IMR-90 (cell line): ENCODE measurements at regions not wholly inside any gene's neighbourhood (a gene's known extent, or its start where the extent isn't known, plus 50 kb on each side); places are given as distances from the start of the nearest gene placed in this dataset.

Experiments
- ATAC-seq: fragments of 200-7000 bp; cut with Tn5 transposase; 2 replicates; pipeline ENCODE4 v1.9.1; 2020; ENCODE audit warnings: low read depth, mild to moderate bottlenecking, moderate library complexity
- BruUV-seq: library from RNA; stranded (reverse); fragments of 400-500 nt; replicated peaks from 2 replicates; lab custom pipeline; 2021; lab: Mats Ljungman, UMichigan
- CTCF ChIA-PET: fragments of 300-600 bp; formaldehyde crosslinking; extraction: SDS; loops from one replicate; lab custom pipeline; 2021; ENCODE audit warnings: antibody characterized with exemption; lab: Yijun Ruan, JAX
- POLR2A ChIA-PET: fragments of 300-600 bp; sonication (Branson Sonifier 250); formaldehyde crosslinking; loops from one replicate; lab custom pipeline; 2022; ENCODE audit warnings: antibody characterized with exemption; ENCODE audit not compliant: unreplicated experiment; lab: Charles Lee
- DNase-seq: peaks from one replicate; pipeline ENCODE4 v3.0.0; 2013
- H2AFZ ChIP-seq: replicated peaks from 2 replicates; pipeline ENCODE3; 2013; ENCODE audit warnings: low read length, mild to moderate bottlenecking; ENCODE audit not compliant: poor library complexity
- H2AK5ac ChIP-seq: 2 replicates; pipeline ENCODE4 v1.6.1; 2013; ENCODE audit warnings: low read depth, low read length, inconsistent platforms
- H2AK9ac ChIP-seq: replicated peaks from 2 replicates; pipeline ENCODE3; 2013; ENCODE audit warnings: mild to moderate bottlenecking, low read depth, low read length, moderate library complexity; ENCODE audit not compliant: poor library complexity
- H2BK120ac ChIP-seq: 2 replicates; pipeline ENCODE4 v1.6.1; 2013; ENCODE audit warnings: low read depth, low read length, inconsistent platforms
- H2BK15ac ChIP-seq: 3 replicates; pipeline ENCODE4 v1.6.1; 2013; ENCODE audit warnings: low read depth, low read length, inconsistent platforms
- H2BK20ac ChIP-seq: 2 replicates; pipeline ENCODE4 v1.6.1; 2013; ENCODE audit warnings: low read depth, mild to moderate bottlenecking, inconsistent platforms, low read length, moderate library complexity
- H2BK5ac ChIP-seq: 2 replicates; pipeline ENCODE4 v1.6.1; 2013; ENCODE audit warnings: mild to moderate bottlenecking, low read depth, low read length, inconsistent platforms; ENCODE audit not compliant: poor library complexity, severe bottlenecking
- H3K14ac ChIP-seq: replicated peaks from 2 replicates; pipeline ENCODE4 v1.6.1; 2013; ENCODE audit warnings: low read depth, low read length, inconsistent platforms
- H3K18ac ChIP-seq: 2 replicates; pipeline ENCODE4 v1.6.1; 2013; ENCODE audit warnings: low read depth, low read length, control low read depth
- H3K23ac ChIP-seq: 2 replicates; pipeline ENCODE4 v1.6.1; 2013; ENCODE audit warnings: low read depth, low read length, inconsistent platforms
- H3K27ac ChIP-seq: 2 replicates; pipeline ENCODE4 v1.5.1; 2013; ENCODE audit warnings: mild to moderate bottlenecking, control low read depth, low read length; ENCODE audit not compliant: insufficient read depth
- H3K27me3 ChIP-seq: 2 replicates; pipeline ENCODE4 v1.6.1; 2013; ENCODE audit warnings: low read length; ENCODE audit not compliant: control insufficient read depth, insufficient read depth
- H3K36me3 ChIP-seq: 2 replicates; pipeline ENCODE4 v1.6.1; 2013; ENCODE audit warnings: low read length, mixed read lengths; ENCODE audit not compliant: control insufficient read depth, insufficient read depth
- H3K4ac ChIP-seq: 2 replicates; pipeline ENCODE4 v1.6.1; 2013; ENCODE audit warnings: low read depth, low read length, inconsistent platforms
- H3K4me1 ChIP-seq: 2 replicates; pipeline ENCODE4 v1.6.1; 2013; ENCODE audit warnings: low read length, mixed read lengths; ENCODE audit not compliant: control insufficient read depth, insufficient read depth
- H3K4me2 ChIP-seq: 2 replicates; pipeline ENCODE4 v1.6.1; 2013; ENCODE audit warnings: low read depth, mild to moderate bottlenecking, control low read depth, low read length, moderate library complexity
- H3K4me3 ChIP-seq: 2 replicates; pipeline ENCODE4 v1.5.1; 2013; ENCODE audit warnings: low read depth, mild to moderate bottlenecking, control low read depth, low read length, moderate library complexity; ENCODE audit not compliant: insufficient read depth
- H3K56ac ChIP-seq: 2 replicates; pipeline ENCODE4 v1.6.1; 2013; ENCODE audit warnings: low read length, inconsistent platforms; ENCODE audit not compliant: insufficient read depth; ENCODE audit errors: extremely low read depth
- H3K79me1 ChIP-seq, 2 experiments: 2 replicates each; pipeline ENCODE4 v1.6.1; 2013; ENCODE audit warnings: low read length in 2 of 2, inconsistent platforms in 1 of 2, low read depth in 1 of 2
- H3K9ac ChIP-seq: 2 replicates; pipeline ENCODE4 v1.6.1; 2013; ENCODE audit warnings: low read depth, low read length, control low read depth
- H3K9me1 ChIP-seq: 2 replicates; pipeline ENCODE4 v1.6.1; 2013; ENCODE audit warnings: low read length, inconsistent platforms; ENCODE audit not compliant: insufficient read depth
- H3K9me3 ChIP-seq: 2 replicates; pipeline ENCODE4 v1.6.1; 2013; ENCODE audit warnings: low read length; ENCODE audit not compliant: control insufficient read depth, insufficient read depth
- H4K20me1 ChIP-seq: 2 replicates; pipeline ENCODE4 v1.6.1; 2013; ENCODE audit warnings: low read length, inconsistent platforms; ENCODE audit not compliant: insufficient read depth
- H4K5ac ChIP-seq: 2 replicates; pipeline ENCODE4 v1.6.1; 2013; ENCODE audit warnings: mild to moderate bottlenecking, low read depth, low read length, control low read depth
- H4K8ac ChIP-seq, 2 experiments: 2 replicates each; pipeline ENCODE4 v1.6.1; 2013; ENCODE audit warnings: low read depth in 2 of 2, low read length in 2 of 2, control low read depth in 1 of 2, inconsistent platforms in 1 of 2
- H4K91ac ChIP-seq: 2 replicates; pipeline ENCODE4 v1.6.1; 2013; ENCODE audit warnings: low read depth, low read length, inconsistent platforms; ENCODE audit not compliant: insufficient read depth
- RFX5 ChIP-seq: IDR thresholded peaks from 2 replicates; pipeline ENCODE4 v1.8.0; 2012; ENCODE audit warnings: low read depth, mild to moderate bottlenecking, low read length, moderate library complexity
- WGBS, 2 experiments: methylation state at CpG; one replicate each; pipeline versions ENCODE4 v1.1.5 to v1.1.7; 2013; ENCODE audit warnings: missing lambda C conversion rate in 2 of 2; ENCODE audit not compliant: insufficient read length in 1 of 2; ENCODE audit errors: extremely low coverage in 2 of 2; 5-methylcytosine and 5-hydroxymethylcytosine counted together
- dilution Hi-C: fragments of 300-500 bp; cut with HindIII; formaldehyde crosslinking; loops from one replicate; pipeline ENCODE4 v1.14.3; 2018; ENCODE audit warnings: low sequenced_read_pairs; ENCODE audit not compliant: unreplicated experiment
- in situ Hi-C: fragments of 300-500 bp; cut with MboI; formaldehyde crosslinking; loops from 3 replicates; pipeline ENCODE4 v1.14.3; 2019; ENCODE audit warnings: low sequenced_read_pairs, inconsistent platforms, mixed read lengths
- intact Hi-C: fragments of 100-400 bp; cut with micrococcal nuclease; formaldehyde crosslinking; loops from 2 replicates; pipeline ENCODE4 v1.10.0; 2022

- Histone ChIP-seq H2BK20ac (no peak overlapping the region), H3K18ac (no peak overlapping the region), H3K4me3 (no peak overlapping the region), H2AK9ac (no peak overlapping the region), H4K20me1 (no peaks in the 10 kb centered on the region), H2BK5ac (no peak overlapping the region), H3K4me2 (no peak overlapping the region), H3K36me3 (no peaks in the 10 kb centered on the region), H3K14ac (no peak overlapping the region), H3K23ac (no peak overlapping the region), H3K9me1 (no peaks in the 10 kb centered on the region), H3K27me3 (no peaks in the 10 kb centered on the region), H3K27ac (no peak overlapping the region), H4K91ac (no peak overlapping the region), H4K5ac (no peak overlapping the region), H2BK120ac (no peak overlapping the region), H2BK15ac (no peak overlapping the region), H3K56ac (no peak overlapping the region), H2AK5ac (no peak overlapping the region), H3K4ac (no peak overlapping the region), H2AFZ (no peak overlapping the region), H3K79me1 (no peaks in the 10 kb centered on the region), H3K9me3 (no peaks in the 10 kb centered on the region; the same call in 1 of the 2 replicates), H3K9ac (no peak overlapping the region), H3K4me1 (no peaks in the 10 kb centered on the region), H4K8ac (no peak overlapping the region)
- ChIA-PET POLR2A (no interaction called here), CTCF (no interaction called here)
- in situ Hi-C loops = no loop called here
- no TSS peak for BruUV-seq
- intact Hi-C loops = no loop called here
- dilution Hi-C loops = no loop called here
- TF ChIP-seq RFX5 = no peak
- ATAC-seq (no peak), DNase-seq (no peak)
- 67 to 100% methylated on average over 1 of the region's 5 CpGs for WGBS, 2 experiments
Observed at GRCh38 chr4:35963974-35964515, 280.3 kb downstream of the ARAP2 start.
